Keratinocyte (primary cell): ENCODE measurements at regions not wholly inside any gene's neighbourhood (a gene's known extent, or its start where the extent isn't known, plus 50 kb on each side); places are given as distances from the start of the nearest gene placed in this dataset.
A peak's percentile ranks its signal among the peaks of the same experiment; 100 is the strongest.

Source experiments
- DNase-seq: peaks from one replicate; pipeline ENCODE4 v3.0.0-alpha.2; 2011; ENCODE audit warnings: low read depth, missing footprints, low spot score
- FAIRE-seq: peaks from 2 replicates; lab custom pipeline; 2011; peaks lifted over from hg19 to GRCh38; lab: Jason Lieb, UNC
- H2AFZ ChIP-seq: 2 replicates; pipeline ENCODE4 v1.6.0; 2012; ENCODE audit warnings: low read length, control low read depth, inconsistent platforms; ENCODE audit not compliant: control insufficient read depth
- H3K27ac ChIP-seq: 2 replicates; pipeline ENCODE4 v1.5.1; 2011; ENCODE audit warnings: low read length; ENCODE audit not compliant: control insufficient read depth, insufficient read depth
- H3K27me3 ChIP-seq: 3 replicates; pipeline ENCODE4 v1.6.0; 2011; ENCODE audit warnings: low read length; ENCODE audit not compliant: control insufficient read depth, insufficient read depth; ENCODE audit errors: extremely low read depth
- H3K36me3 ChIP-seq, 2 experiments: 2 replicates in 1 of 2; 3 replicates in 1 of 2; pipeline ENCODE4 v1.5.1; 2011; ENCODE audit warnings: low read length in 2 of 2, mild to moderate bottlenecking in 1 of 2; ENCODE audit not compliant: control insufficient read depth in 2 of 2, insufficient read depth in 2 of 2; ENCODE audit errors: extremely low read depth in 1 of 2
- H3K4me1 ChIP-seq: 3 replicates; pipeline ENCODE4 v1.5.1; 2011; ENCODE audit warnings: low read length; ENCODE audit not compliant: control insufficient read depth, insufficient read depth; ENCODE audit errors: extremely low read depth
- H3K4me2 ChIP-seq: 3 replicates; pipeline ENCODE4 v1.6.0; 2011; ENCODE audit warnings: low read depth, low read length; ENCODE audit not compliant: control insufficient read depth, insufficient read depth; ENCODE audit errors: extremely low read depth
- H3K4me3 ChIP-seq, 3 experiments: fragments of 200-600 bp in 1 of 3; sonication (generic) in 1 of 3; 2 replicates in 2 of 3; 3 replicates in 1 of 3; pipeline ENCODE4 v1.5.1; 2011 to 2016; ENCODE audit warnings: low read length in 3 of 3, mild to moderate bottlenecking in 3 of 3, control low read depth in 2 of 3, inconsistent platforms in 1 of 3, low read depth in 1 of 3, mixed read lengths in 1 of 3, mixed run types in 1 of 3, moderate library complexity in 1 of 3; ENCODE audit not compliant: control insufficient read depth in 2 of 3, insufficient read depth in 2 of 3; ENCODE audit errors: extremely low read depth in 1 of 3
- H3K79me2 ChIP-seq: 2 replicates; pipeline ENCODE4 v1.6.0; 2012; ENCODE audit warnings: low read length; ENCODE audit not compliant: control insufficient read depth, insufficient read depth
- H3K9ac ChIP-seq: 3 replicates; pipeline ENCODE4 v1.6.0; 2011; ENCODE audit warnings: low read length; ENCODE audit not compliant: control insufficient read depth, insufficient read depth; ENCODE audit errors: extremely low read depth
- H3K9me1 ChIP-seq: 3 replicates; pipeline ENCODE4 v1.6.0; 2011; ENCODE audit warnings: low read length; ENCODE audit not compliant: control insufficient read depth, insufficient read depth; ENCODE audit errors: extremely low read depth
- H3K9me3 ChIP-seq: 2 replicates; pipeline ENCODE4 v1.5.1; 2012; ENCODE audit warnings: low read depth, low read length; ENCODE audit not compliant: control insufficient read depth
- H4K20me1 ChIP-seq: 3 replicates; pipeline ENCODE4 v1.6.0; 2011; ENCODE audit warnings: low read length; ENCODE audit not compliant: control insufficient read depth, insufficient read depth; ENCODE audit errors: extremely low read depth
- EZH2 ChIP-seq: IDR thresholded peaks from one replicate; pipeline ENCODE4 v1.6.1; 2012; ENCODE audit warnings: inconsistent platforms, mild to moderate bottlenecking, low read length, moderate library complexity
- dilution Hi-C: fragments of 300-500 bp; cut with MboI; formaldehyde crosslinking; loops from one replicate; pipeline ENCODE4 v1.7.0; 2020; ENCODE audit warnings: low sequenced_read_pairs; ENCODE audit not compliant: extremely low pct_ligation_motif_present
- TF ChIP-seq, protein P1 (sequence below), 3 experiments: IDR thresholded peaks in 1 of 3; conservative IDR thresholded peaks in 1 of 3; optimal IDR thresholded peaks in 1 of 3; 2 replicates in 2 of 3; 3 replicates in 1 of 3; pipeline versions ENCODE3 to v1.5.1; 2011; ENCODE audit warnings: low read length in 3 of 3, mild to moderate bottlenecking in 3 of 3, moderate library complexity in 2 of 3, control low read depth in 1 of 3, inconsistent platforms in 1 of 3; ENCODE audit not compliant: insufficient read depth in 2 of 3; ENCODE audit errors: extremely low read depth in 1 of 3

- no peak overlapping the region for H3K4me2 ChIP-seq
- no peaks in the 10 kb centered on the region for H3K36me3 ChIP-seq
- TF ChIP-seq, protein P1, sequence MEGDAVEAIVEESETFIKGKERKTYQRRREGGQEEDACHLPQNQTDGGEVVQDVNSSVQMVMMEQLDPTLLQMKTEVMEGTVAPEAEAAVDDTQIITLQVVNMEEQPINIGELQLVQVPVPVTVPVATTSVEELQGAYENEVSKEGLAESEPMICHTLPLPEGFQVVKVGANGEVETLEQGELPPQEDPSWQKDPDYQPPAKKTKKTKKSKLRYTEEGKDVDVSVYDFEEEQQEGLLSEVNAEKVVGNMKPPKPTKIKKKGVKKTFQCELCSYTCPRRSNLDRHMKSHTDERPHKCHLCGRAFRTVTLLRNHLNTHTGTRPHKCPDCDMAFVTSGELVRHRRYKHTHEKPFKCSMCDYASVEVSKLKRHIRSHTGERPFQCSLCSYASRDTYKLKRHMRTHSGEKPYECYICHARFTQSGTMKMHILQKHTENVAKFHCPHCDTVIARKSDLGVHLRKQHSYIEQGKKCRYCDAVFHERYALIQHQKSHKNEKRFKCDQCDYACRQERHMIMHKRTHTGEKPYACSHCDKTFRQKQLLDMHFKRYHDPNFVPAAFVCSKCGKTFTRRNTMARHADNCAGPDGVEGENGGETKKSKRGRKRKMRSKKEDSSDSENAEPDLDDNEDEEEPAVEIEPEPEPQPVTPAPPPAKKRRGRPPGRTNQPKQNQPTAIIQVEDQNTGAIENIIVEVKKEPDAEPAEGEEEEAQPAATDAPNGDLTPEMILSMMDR (optimal IDR thresholded peaks at IDR 0.05 in 1 of 3, IDR thresholded peaks at IDR 0.05 in 1 of 3, conservative IDR thresholded peaks at IDR 0.05 in 1 of 3; ENCODE audit: extremely low read depth in 1 of 3, insufficient read depth in 2 of 3, low read length in 3 of 3) = no peak
- TF ChIP-seq EZH2 = no peak
- no peaks in the 10 kb centered on the region for H4K20me1 ChIP-seq
- H3K9ac ChIP-seq = no peak overlapping the region
- FAIRE-seq = no peak
- H3K9me1 ChIP-seq = no peaks in the 10 kb centered on the region
- H3K4me3 ChIP-seq = no peak overlapping the region
- H2AFZ ChIP-seq = no peak overlapping the region
- dilution Hi-C loops = loop anchor here (25.0 kb wide), 1 partner anchor 1207 kb away; the partner anchor contains the start of gene BCL6
- no peak for DNase-seq
- H3K27me3 ChIP-seq = no peaks in the 10 kb centered on the region
- no peaks in the 10 kb centered on the region for H3K9me3 ChIP-seq
- no peaks in the 10 kb centered on the region for H3K79me2 ChIP-seq
- H3K27ac ChIP-seq = no peak overlapping the region
- H3K4me1 ChIP-seq = peaks cover 20% of the 10 kb centered on the region
Measured at GRCh38 chr3:188944108-188944507, 227.7 kb upstream of the TPRG1 start.

GRCh38 chr3:188946351-188947240 lies 225.2 kb upstream of the TPRG1 start:
- TF ChIP-seq EZH2 = no peak
- H2AFZ ChIP-seq = peak overlapping the region; percentile 81

More at GRCh38 chr3:188946351-188947240, 225.2 kb upstream of the TPRG1 start:
- dilution Hi-C loops = loop anchor here (25.0 kb wide), 1 partner anchor 1209 kb away; the partner anchor contains the start of gene BCL6
- no peaks in the 10 kb centered on the region for H3K36me3 ChIP-seq
- H3K4me1 ChIP-seq = peaks cover 36% of the 10 kb centered on the region
- no peaks in the 10 kb centered on the region for H3K9me3 ChIP-seq
- no peaks in the 10 kb centered on the region for H4K20me1 ChIP-seq
- H3K9ac ChIP-seq = peak overlapping the region; percentile 78
- H3K27ac ChIP-seq = peak overlapping the region; percentile 89
- FAIRE-seq (peak; percentile 29), DNase-seq (no peak)
- no peaks in the 10 kb centered on the region for H3K79me2 ChIP-seq
- no peaks in the 10 kb centered on the region for H3K27me3 ChIP-seq
- peak overlapping the region; percentile 79 for H3K4me2 ChIP-seq
- H3K4me3 ChIP-seq = peak overlapping the region; percentile 33 to 73 (median 36)
- H3K9me1 ChIP-seq = no peaks in the 10 kb centered on the region
